ENCODE measurements at regions not wholly inside any gene's neighbourhood (a gene's known extent, or its start where the extent isn't known, plus 50 kb on each side); places are given as distances from the start of the nearest gene placed in this dataset.

DNA sequence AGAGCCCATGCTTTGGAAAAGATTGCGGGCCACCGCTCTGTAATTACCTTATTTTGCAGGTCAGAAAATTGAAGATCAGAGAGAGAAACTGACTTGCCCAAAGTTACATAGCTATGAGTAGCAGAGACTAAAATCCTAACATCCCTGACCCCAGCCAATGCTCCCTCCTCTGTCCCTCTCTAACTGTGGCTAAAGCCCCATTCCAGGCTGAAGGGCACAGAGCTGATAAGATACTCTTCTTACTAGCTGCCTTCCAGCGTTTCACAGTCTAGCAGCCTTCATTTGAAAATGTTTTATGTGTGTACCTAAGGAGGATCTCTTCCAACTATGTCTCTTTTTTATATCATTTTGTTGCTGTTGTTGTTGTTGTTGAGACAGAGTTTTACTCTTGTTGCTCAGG is 81.4 kb upstream of the LRATD1 start:
- 70 to 74% (median 70%) methylated on average over 3 of the region's 3 CpGs for WGBS, 4 donors
- no peaks in the 10 kb centered on the region for H3K36me3 ChIP-seq
- no peak overlapping the region for H3K4me3 ChIP-seq
- H3K9me3 ChIP-seq, result no peaks in the 10 kb centered on the region
- no peaks in the 10 kb centered on the region for H3K4me1 ChIP-seq
- no peak overlapping the region for H3K27ac ChIP-seq
- DNase-seq, result no peak
- intact Hi-C loops (cut with DNase I), result no loop called here
- no peaks in the 10 kb centered on the region for H3K27me3 ChIP-seq
- TF ChIP-seq POLR2A (IDR thresholded peaks at IDR 0.05), result no peak
- TF ChIP-seq, protein P1, sequence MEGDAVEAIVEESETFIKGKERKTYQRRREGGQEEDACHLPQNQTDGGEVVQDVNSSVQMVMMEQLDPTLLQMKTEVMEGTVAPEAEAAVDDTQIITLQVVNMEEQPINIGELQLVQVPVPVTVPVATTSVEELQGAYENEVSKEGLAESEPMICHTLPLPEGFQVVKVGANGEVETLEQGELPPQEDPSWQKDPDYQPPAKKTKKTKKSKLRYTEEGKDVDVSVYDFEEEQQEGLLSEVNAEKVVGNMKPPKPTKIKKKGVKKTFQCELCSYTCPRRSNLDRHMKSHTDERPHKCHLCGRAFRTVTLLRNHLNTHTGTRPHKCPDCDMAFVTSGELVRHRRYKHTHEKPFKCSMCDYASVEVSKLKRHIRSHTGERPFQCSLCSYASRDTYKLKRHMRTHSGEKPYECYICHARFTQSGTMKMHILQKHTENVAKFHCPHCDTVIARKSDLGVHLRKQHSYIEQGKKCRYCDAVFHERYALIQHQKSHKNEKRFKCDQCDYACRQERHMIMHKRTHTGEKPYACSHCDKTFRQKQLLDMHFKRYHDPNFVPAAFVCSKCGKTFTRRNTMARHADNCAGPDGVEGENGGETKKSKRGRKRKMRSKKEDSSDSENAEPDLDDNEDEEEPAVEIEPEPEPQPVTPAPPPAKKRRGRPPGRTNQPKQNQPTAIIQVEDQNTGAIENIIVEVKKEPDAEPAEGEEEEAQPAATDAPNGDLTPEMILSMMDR (IDR thresholded peaks at IDR 0.05), result no peak
- ATAC-seq, result peak in 3 of 4 donors; percentile 45 to 75 (median 69)

DNA sequence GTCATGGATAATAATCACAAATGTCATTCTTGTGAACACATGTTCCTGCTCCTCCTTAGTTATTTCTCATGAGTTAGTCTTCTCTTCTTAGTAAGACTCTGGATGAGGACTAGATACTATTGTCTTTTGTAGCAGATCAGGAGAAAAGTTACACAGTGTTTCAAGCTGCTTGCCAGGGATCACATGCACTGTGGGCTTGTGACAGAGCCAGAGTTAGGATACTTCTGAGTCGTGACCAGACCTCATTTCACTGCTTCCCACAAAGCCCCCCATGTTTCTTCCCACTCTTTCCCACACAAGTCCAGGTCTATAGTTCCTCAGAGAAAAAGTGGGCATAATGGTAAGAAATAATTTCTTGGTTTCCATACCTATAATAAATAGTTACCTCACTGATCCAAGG is 80.2 kb upstream of the LRATD1 start:
- Histone ChIP-seq H3K27me3 (no peaks in the 10 kb centered on the region), H3K36me3 (no peaks in the 10 kb centered on the region), H3K27ac (no peak overlapping the region), H3K9me3 (no peaks in the 10 kb centered on the region), H3K4me3 (no peak overlapping the region), H3K4me1 (no peaks in the 10 kb centered on the region)
- 24 to 67% (median 57%) methylated on average over 1 of the region's 1 CpG for WGBS, 4 donors
- DNase-seq (no peak), ATAC-seq (no peak)
- intact Hi-C loops (cut with DNase I), result no loop called here
- no peak for TF ChIP-seq POLR2A (IDR thresholded peaks at IDR 0.05)
- TF ChIP-seq, protein P1 (IDR thresholded peaks at IDR 0.05), result no peak

DNA sequence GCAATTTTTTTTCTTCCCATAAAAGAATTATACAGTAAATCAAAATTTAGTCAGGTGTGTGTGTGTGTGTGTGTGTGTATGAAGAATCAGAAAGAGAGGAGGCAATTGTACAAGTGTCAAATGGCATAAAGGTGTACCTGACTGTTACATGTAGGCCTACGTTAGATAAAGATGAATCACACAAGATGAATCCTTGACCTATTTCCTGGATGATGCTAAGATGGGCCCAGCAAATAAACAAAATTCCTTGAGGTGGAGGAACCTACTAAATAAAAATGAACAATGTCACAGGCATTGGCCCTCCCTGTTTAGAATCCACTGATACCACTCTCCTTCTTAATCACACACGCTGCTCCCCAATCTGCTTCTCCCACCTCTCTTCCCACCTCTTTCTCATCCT is 79.7 kb upstream of the LRATD1 start:
- Histone ChIP-seq H3K4me1 (no peaks in the 10 kb centered on the region), H3K36me3 (no peaks in the 10 kb centered on the region), H3K27me3 (no peaks in the 10 kb centered on the region), H3K27ac (no peak overlapping the region), H3K9me3 (no peaks in the 10 kb centered on the region), H3K4me3 (no peak overlapping the region)
- WGBS, 4 donors, result 73 to 89% (median 83%) methylated on average over 2 of the region's 2 CpGs
- intact Hi-C loops (cut with DNase I), result no loop called here
- no peak for ATAC-seq
- no peak for DNase-seq
- TF ChIP-seq POLR2A (IDR thresholded peaks at IDR 0.05), result no peak
- TF ChIP-seq, protein P1 (IDR thresholded peaks at IDR 0.05), result no peak

DNA sequence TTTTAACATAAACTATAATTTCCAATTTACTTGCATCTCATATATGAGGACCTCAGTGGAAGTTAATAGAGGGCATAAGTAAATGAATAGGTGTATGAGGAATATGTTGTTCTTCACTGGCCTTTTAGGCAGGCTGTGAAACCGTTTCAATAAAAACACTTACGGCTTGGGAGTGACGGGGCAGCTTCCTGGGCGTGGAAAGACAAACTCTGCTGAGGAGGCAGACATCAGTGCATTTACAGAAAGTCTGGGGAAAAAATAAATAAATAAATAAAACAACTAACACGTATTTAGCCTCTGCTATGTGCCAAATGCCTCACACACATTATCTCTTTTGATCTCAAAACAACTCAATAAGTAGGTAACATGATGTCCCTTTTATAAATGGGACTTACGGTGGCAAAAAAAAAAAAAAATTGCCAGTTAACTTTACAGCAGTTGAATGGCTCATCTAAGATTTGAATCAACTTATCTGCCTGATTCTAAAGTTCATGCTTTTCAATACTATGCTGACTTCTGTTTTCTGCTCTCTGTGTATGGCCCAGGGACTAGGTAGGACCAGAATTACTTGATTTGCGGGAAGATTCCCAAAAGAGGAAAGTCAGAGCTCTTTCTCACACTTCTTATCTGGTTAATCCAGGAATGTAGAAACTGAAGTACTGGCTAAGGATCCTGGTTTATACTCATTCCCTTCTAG is 77.5 kb upstream of the LRATD1 start:
- Histone ChIP-seq H3K36me3 (no peaks in the 10 kb centered on the region), H3K27ac (no peak overlapping the region), H3K4me3 (no peak overlapping the region), H3K9me3 (no peaks in the 10 kb centered on the region), H3K4me1 (no peaks in the 10 kb centered on the region), H3K27me3 (no peaks in the 10 kb centered on the region)
- intact Hi-C loops (cut with DNase I), result no loop called here
- no peak for TF ChIP-seq POLR2A (IDR thresholded peaks at IDR 0.05)
- TF ChIP-seq, protein P1 (IDR thresholded peaks at IDR 0.05), result no peak
- no peak for ATAC-seq
- DNase-seq, result no peak
- 53 to 66% (median 61%) methylated on average over 7 of the region's 7 CpGs for WGBS, 4 donors

Measured in heart left ventricle (tissue), 16 donors.